ENCODE measurements at regions not wholly inside any gene's neighbourhood (a gene's known extent, or its start where the extent isn't known, plus 50 kb on each side); places are given as distances from the start of the nearest gene placed in this dataset.

DNA sequence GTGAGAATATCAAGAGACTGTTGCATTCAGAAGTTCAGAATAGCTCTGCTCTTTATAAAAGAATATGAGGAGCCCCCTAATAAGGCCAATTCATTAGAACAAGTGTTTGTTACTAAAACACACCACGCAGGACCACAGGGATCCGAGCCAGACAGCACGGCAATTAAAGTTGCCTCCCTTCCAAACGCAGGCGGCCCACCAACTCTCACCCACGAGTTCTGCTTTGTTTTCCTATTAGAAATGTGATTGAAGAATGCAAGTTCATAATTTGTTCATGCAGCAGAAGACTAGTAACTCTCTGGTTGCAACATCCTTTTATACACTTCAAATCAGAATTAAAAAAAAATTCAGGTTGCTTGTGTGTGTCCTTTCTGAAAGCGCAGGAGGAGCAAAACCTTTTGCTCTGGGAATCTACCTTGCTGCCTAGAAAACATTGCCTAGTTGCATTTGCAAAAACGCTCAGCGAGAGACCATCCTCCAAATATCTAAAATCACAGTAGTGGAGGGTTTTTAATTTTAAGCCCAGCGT lies 1044.1 kb upstream of the NR2F2 start (continued):
- TF ChIP-seq, protein P1, sequence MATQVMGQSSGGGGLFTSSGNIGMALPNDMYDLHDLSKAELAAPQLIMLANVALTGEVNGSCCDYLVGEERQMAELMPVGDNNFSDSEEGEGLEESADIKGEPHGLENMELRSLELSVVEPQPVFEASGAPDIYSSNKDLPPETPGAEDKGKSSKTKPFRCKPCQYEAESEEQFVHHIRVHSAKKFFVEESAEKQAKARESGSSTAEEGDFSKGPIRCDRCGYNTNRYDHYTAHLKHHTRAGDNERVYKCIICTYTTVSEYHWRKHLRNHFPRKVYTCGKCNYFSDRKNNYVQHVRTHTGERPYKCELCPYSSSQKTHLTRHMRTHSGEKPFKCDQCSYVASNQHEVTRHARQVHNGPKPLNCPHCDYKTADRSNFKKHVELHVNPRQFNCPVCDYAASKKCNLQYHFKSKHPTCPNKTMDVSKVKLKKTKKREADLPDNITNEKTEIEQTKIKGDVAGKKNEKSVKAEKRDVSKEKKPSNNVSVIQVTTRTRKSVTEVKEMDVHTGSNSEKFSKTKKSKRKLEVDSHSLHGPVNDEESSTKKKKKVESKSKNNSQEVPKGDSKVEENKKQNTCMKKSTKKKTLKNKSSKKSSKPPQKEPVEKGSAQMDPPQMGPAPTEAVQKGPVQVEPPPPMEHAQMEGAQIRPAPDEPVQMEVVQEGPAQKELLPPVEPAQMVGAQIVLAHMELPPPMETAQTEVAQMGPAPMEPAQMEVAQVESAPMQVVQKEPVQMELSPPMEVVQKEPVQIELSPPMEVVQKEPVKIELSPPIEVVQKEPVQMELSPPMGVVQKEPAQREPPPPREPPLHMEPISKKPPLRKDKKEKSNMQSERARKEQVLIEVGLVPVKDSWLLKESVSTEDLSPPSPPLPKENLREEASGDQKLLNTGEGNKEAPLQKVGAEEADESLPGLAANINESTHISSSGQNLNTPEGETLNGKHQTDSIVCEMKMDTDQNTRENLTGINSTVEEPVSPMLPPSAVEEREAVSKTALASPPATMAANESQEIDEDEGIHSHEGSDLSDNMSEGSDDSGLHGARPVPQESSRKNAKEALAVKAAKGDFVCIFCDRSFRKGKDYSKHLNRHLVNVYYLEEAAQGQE (IDR thresholded peaks at IDR 0.05; ENCODE audit: low read depth, low read length), result no peak
- TF ChIP-seq, protein P2, sequence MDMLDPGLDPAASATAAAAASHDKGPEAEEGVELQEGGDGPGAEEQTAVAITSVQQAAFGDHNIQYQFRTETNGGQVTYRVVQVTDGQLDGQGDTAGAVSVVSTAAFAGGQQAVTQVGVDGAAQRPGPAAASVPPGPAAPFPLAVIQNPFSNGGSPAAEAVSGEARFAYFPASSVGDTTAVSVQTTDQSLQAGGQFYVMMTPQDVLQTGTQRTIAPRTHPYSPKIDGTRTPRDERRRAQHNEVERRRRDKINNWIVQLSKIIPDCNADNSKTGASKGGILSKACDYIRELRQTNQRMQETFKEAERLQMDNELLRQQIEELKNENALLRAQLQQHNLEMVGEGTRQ (IDR thresholded peaks at IDR 0.05; ENCODE audit: borderline replicate concordance, low read depth, low read length), result no peak

DNA sequence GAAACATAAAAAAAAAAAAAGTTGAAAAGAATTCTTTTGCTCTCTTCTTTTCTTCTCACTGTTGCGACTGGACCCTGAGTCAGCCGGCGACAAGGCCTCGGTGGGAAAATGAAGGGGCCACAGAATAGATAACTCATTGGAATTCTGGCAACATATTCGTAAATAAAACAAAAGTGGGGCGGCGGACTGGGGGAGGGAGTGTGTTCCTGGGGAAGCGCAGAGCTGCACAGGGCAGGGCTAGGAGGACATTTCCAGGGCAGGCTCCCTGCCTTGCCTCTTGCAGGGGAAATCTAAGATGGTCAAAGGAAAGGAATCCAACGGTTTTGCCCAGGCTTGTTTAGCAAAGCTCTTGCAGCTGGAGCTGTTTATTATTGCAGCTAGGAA lies 1042.8 kb upstream of the NR2F2 start:
- no peaks in the 10 kb centered on the region for H3K4me1 ChIP-seq (ENCODE audit: control insufficient read depth in 1 of 2, insufficient read depth in 2 of 2, low read depth in 1 of 2, low read length in 1 of 2)
- no peaks in the 10 kb centered on the region for H3K9me3 ChIP-seq
- no peak overlapping the region for H3K9ac ChIP-seq
- H3K27ac ChIP-seq (ENCODE audit: low read depth in 2 of 2, low read length in 1 of 2), result no peak overlapping the region
- no peaks in the 10 kb centered on the region for H3K9me2 ChIP-seq
- H3K4me2 ChIP-seq, result no peak overlapping the region
- H3K36me3 ChIP-seq (replicated peaks in 1 of 2; ENCODE audit: control insufficient read depth in 1 of 2, insufficient read depth in 2 of 2, low read length in 1 of 2), result no peaks in the 10 kb centered on the region
- no peaks in the 10 kb centered on the region for H3F3A ChIP-seq (replicated peaks; ENCODE audit: insufficient read depth)
- no peaks in the 10 kb centered on the region for H3K79me2 ChIP-seq (ENCODE audit: insufficient read depth)
- H3K27me3 ChIP-seq (ENCODE audit: insufficient read depth), result no peaks in the 10 kb centered on the region
- 57% methylated on average over 9 of the region's 9 CpGs for WGBS (ENCODE audit: low lambda C conversion rate)
- TF ChIP-seq, protein P1 (IDR thresholded peaks at IDR 0.05; ENCODE audit: low read depth, low read length), result no peak
- TF ChIP-seq FOSL2 (IDR thresholded peaks at IDR 0.05; ENCODE audit: borderline replicate concordance, low read depth) (no peak), RXRA (IDR thresholded peaks at IDR 0.05; ENCODE audit: borderline replicate concordance, low read depth) (no peak), NRF1 (IDR thresholded peaks at IDR 0.05; ENCODE audit: low read depth, low read length) (no peak), MXI1 (IDR thresholded peaks at IDR 0.05; ENCODE audit: low read depth, low read length) (no peak), SMC3 (IDR thresholded peaks at IDR 0.05; ENCODE audit: low read depth, low read length) (no peak), EZH2phosphoT487 (IDR thresholded peaks at IDR 0.05; ENCODE audit: borderline replicate concordance, low read depth) (no peak), MEF2A (IDR thresholded peaks at IDR 0.05; ENCODE audit: borderline replicate concordance, low read depth) (no peak), JUND (IDR thresholded peaks at IDR 0.05) (no peak), FOXM1 (IDR thresholded peaks at IDR 0.05; ENCODE audit: low read depth) (no peak)
- TF ChIP-seq, protein P3, sequence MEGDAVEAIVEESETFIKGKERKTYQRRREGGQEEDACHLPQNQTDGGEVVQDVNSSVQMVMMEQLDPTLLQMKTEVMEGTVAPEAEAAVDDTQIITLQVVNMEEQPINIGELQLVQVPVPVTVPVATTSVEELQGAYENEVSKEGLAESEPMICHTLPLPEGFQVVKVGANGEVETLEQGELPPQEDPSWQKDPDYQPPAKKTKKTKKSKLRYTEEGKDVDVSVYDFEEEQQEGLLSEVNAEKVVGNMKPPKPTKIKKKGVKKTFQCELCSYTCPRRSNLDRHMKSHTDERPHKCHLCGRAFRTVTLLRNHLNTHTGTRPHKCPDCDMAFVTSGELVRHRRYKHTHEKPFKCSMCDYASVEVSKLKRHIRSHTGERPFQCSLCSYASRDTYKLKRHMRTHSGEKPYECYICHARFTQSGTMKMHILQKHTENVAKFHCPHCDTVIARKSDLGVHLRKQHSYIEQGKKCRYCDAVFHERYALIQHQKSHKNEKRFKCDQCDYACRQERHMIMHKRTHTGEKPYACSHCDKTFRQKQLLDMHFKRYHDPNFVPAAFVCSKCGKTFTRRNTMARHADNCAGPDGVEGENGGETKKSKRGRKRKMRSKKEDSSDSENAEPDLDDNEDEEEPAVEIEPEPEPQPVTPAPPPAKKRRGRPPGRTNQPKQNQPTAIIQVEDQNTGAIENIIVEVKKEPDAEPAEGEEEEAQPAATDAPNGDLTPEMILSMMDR (IDR thresholded peaks at IDR 0.05), result no peak
- TF ChIP-seq, protein P4, sequence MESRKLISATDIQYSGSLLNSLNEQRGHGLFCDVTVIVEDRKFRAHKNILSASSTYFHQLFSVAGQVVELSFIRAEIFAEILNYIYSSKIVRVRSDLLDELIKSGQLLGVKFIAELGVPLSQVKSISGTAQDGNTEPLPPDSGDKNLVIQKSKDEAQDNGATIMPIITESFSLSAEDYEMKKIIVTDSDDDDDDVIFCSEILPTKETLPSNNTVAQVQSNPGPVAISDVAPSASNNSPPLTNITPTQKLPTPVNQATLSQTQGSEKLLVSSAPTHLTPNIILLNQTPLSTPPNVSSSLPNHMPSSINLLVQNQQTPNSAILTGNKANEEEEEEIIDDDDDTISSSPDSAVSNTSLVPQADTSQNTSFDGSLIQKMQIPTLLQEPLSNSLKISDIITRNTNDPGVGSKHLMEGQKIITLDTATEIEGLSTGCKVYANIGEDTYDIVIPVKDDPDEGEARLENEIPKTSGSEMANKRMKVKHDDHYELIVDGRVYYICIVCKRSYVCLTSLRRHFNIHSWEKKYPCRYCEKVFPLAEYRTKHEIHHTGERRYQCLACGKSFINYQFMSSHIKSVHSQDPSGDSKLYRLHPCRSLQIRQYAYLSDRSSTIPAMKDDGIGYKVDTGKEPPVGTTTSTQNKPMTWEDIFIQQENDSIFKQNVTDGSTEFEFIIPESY (IDR thresholded peaks at IDR 0.05; ENCODE audit: borderline replicate concordance, low read depth), result no peak
- TF ChIP-seq, protein P5, sequence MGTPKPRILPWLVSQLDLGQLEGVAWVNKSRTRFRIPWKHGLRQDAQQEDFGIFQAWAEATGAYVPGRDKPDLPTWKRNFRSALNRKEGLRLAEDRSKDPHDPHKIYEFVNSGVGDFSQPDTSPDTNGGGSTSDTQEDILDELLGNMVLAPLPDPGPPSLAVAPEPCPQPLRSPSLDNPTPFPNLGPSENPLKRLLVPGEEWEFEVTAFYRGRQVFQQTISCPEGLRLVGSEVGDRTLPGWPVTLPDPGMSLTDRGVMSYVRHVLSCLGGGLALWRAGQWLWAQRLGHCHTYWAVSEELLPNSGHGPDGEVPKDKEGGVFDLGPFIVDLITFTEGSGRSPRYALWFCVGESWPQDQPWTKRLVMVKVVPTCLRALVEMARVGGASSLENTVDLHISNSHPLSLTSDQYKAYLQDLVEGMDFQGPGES (IDR thresholded peaks at IDR 0.05; ENCODE audit: low read depth, low read length), result no peak
- TF ChIP-seq, protein P2 (IDR thresholded peaks at IDR 0.05; ENCODE audit: borderline replicate concordance, low read depth, low read length), result no peak
- POLR2A ChIA-PET, result no interaction called here
- CTCF ChIA-PET, result interaction anchor here (0.7 to 1.6 kb wide), 6 partner anchors 10 to 875 kb away, joined by 3 to 5 read pairs (median 5); no protein-coding TSS in a partner anchor
- no peaks in the 10 kb centered on the region for H4K20me1 ChIP-seq (ENCODE audit: insufficient read depth)
- no peak overlapping the region for H2AFZ ChIP-seq (ENCODE audit: low read depth)
- DNase-seq, result no peak
- H3K4me3 ChIP-seq (ENCODE audit: low read depth in 2 of 2, low read length in 1 of 2), result no peak overlapping the region
